DOHH2 (cell line): ENCODE measurements at regions not wholly inside any gene's neighbourhood (a gene's known extent, or its start where the extent isn't known, plus 50 kb on each side); places are given as distances from the start of the nearest gene placed in this dataset.

Experiments
- H3F3A ChIP-seq: fragments of 200-600 bp; sonication (generic), shearing (Covaris generic); 2 replicates; pipeline ENCODE4 v1.6.0; 2016; ENCODE audit warnings: antibody characterized with exemption, mild to moderate bottlenecking; ENCODE audit not compliant: control insufficient read depth, insufficient read depth
- H3K27ac ChIP-seq: fragments of 200-600 bp; sonication (generic); 2 replicates; pipeline ENCODE4 v1.5.1; 2014; ENCODE audit warnings: low read depth, mild to moderate bottlenecking, low read length, moderate library complexity
- H3K27me3 ChIP-seq: fragments of 200-600 bp; sonication (generic); 2 replicates; pipeline ENCODE4 v1.6.1; 2014; ENCODE audit warnings: mild to moderate bottlenecking, low read length, mixed read lengths; ENCODE audit not compliant: control insufficient read depth
- H3K36me3 ChIP-seq: fragments of 200-600 bp; sonication (generic); 2 replicates; pipeline ENCODE4 v1.6.1; 2014; ENCODE audit warnings: mild to moderate bottlenecking, low read length, moderate library complexity, mixed read lengths; ENCODE audit not compliant: control insufficient read depth
- H3K4me1 ChIP-seq: fragments of 200-600 bp; sonication (generic); 2 replicates; pipeline ENCODE4 v1.6.1; 2014; ENCODE audit warnings: mild to moderate bottlenecking, low read length, mixed read lengths; ENCODE audit not compliant: control insufficient read depth
- H3K4me2 ChIP-seq: fragments of 200-600 bp; sonication (generic); 2 replicates; pipeline ENCODE4 v1.6.0; 2014; ENCODE audit warnings: mild to moderate bottlenecking, low read length, moderate library complexity
- H3K4me3 ChIP-seq: fragments of 200-600 bp; sonication (generic); 2 replicates; pipeline ENCODE4 v1.5.1; 2014; ENCODE audit warnings: mild to moderate bottlenecking, low read length, mixed read lengths
- H3K79me2 ChIP-seq: fragments of 200-600 bp; sonication (generic); 2 replicates; pipeline ENCODE4 v1.6.1; 2014; ENCODE audit warnings: mild to moderate bottlenecking, low read length, mixed read lengths; ENCODE audit not compliant: control insufficient read depth
- H3K9me2 ChIP-seq: fragments of 200-600 bp; sonication (generic); replicated peaks from 2 replicates; pipeline ENCODE4 v1.6.1; 2014; ENCODE audit warnings: mild to moderate bottlenecking, low read length, mixed read lengths; ENCODE audit not compliant: control insufficient read depth
- H3K9me3 ChIP-seq: fragments of 200-600 bp; sonication (generic); 2 replicates; pipeline ENCODE4 v1.6.1; 2014; ENCODE audit warnings: antibody characterized with exemption, low read length, mixed read lengths; ENCODE audit not compliant: control insufficient read depth, insufficient read depth
- H4K20me1 ChIP-seq: fragments of 200-600 bp; sonication (generic); 2 replicates; pipeline ENCODE4 v1.6.0; 2014; ENCODE audit warnings: low read depth, mild to moderate bottlenecking, antibody characterized with exemption, low read length, moderate library complexity; ENCODE audit not compliant: control insufficient read depth, insufficient read depth
- CTCF ChIP-seq: fragments of 200-600 bp; sonication (generic); IDR thresholded peaks from one replicate; pipeline ENCODE4 v1.5.1; 2014; ENCODE audit warnings: antibody characterized with exemption, mild to moderate bottlenecking, low read depth, low read length; ENCODE audit not compliant: poor library complexity, severe bottlenecking
- EZH2phosphoT487 ChIP-seq: fragments of 200-600 bp; sonication (generic); IDR thresholded peaks from 2 replicates; pipeline ENCODE4 v1.6.1; 2017; ENCODE audit warnings: borderline replicate concordance, mild to moderate bottlenecking, antibody characterized with exemption, low read length, moderate library complexity, mixed read lengths

DNA sequence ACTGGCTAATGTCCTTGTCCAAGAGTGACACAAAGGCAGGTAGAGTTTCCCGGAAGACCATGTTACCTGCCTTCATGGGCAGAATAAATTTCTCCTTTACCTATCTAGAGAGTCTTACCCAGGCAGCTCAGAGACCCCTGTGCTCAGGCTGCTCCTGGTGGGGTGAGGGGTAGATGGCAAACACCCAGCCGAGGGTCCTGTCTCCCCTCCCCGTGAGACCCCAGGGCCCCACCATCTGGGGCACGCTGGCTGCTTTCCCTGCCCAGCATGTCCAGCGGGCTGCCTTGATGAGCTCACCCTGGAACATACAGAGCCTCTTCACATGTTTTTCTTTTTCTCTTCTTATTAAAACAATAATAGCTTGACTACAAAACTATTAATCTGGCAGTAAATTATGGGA is 116.5 kb downstream of the EDN3 start:
- peaks cover 8% of the 10 kb centered on the region; the same call in 1 of the 2 replicates for H3K27me3 ChIP-seq

DNA sequence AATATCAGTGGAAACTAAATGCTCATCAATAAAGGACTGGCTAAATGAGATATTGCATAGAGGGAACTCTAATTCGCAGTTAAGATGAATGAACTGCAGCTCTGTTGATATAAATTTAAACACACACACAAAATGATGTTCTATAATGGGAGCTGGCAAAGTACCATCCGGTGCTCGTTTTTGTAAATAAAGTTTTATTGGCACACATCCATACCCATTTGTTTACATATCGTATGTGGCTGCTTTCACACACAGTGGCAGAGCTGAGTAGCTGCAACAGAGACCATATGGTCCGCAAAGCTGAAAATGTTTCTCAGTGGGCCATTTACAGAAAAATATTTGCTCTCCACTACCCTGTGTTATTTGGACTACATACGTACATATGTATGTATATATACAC is 120.7 kb downstream of the EDN3 start:
- Histone ChIP-seq H3F3A (no peaks in the 10 kb centered on the region), H3K9me2 (no peaks in the 10 kb centered on the region), H3K4me2 (no peak overlapping the region), H3K4me3 (no peak overlapping the region), H4K20me1 (no peaks in the 10 kb centered on the region), H3K27me3 (no peaks in the 10 kb centered on the region; the same call in 1 of the 2 replicates), H3K79me2 (no peaks in the 10 kb centered on the region), H3K36me3 (no peaks in the 10 kb centered on the region), H3K27ac (no peak overlapping the region), H3K4me1 (no peaks in the 10 kb centered on the region), H3K9me3 (no peaks in the 10 kb centered on the region)
- no peak for TF ChIP-seq EZH2phosphoT487
- no peak for TF ChIP-seq CTCF

More for the DNA sequence above, 116.5 kb downstream of the EDN3 start:
- Histone ChIP-seq H3K4me3 (no peak overlapping the region), H4K20me1 (no peaks in the 10 kb centered on the region), H3K79me2 (no peaks in the 10 kb centered on the region), H3K9me3 (no peaks in the 10 kb centered on the region), H3K36me3 (no peaks in the 10 kb centered on the region), H3K4me2 (no peak overlapping the region), H3K9me2 (no peaks in the 10 kb centered on the region), H3F3A (no peaks in the 10 kb centered on the region), H3K27ac (no peak overlapping the region), H3K4me1 (no peaks in the 10 kb centered on the region)
- TF ChIP-seq EZH2phosphoT487 (no peak), CTCF (no peak)

DNA sequence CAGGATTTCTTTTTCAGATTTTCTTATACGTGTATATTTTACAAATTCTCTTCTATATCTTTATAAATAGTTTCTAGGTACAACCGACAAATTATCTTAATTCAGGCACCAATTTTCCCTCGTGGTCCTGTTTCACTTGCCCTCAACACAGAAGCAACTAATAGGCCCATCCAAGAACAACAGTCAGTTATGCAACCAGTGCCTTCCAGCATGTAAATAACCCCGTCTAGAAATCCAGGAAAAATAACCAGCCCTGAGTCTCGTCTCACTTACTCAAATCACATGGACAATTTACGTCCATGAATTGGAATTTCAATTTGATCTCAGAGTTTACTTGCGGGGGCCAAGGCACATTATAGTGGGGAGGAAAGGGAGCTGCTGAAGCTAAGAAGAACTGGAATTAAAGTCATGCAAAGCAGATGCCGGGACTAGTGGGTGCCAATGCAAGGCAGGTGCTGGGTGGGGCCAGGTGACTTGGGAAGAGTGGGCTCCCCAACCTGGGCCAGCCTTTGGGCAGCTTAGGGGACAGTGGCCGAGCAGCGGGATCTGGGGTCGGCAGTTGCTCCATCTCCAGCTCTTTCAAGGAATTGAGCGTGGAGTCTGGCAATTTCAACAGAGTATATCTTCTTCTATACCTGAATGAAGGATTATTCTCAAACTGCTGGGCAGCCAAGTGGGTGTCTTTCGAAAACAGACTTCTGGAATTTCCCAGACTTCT is 121.7 kb downstream of the EDN3 start:
- TF ChIP-seq EZH2phosphoT487, result no peak
- TF ChIP-seq CTCF, result no peak
- H3K36me3 ChIP-seq, result no peaks in the 10 kb centered on the region
- no peak overlapping the region for H3K27ac ChIP-seq
- H4K20me1 ChIP-seq, result no peaks in the 10 kb centered on the region
- no peaks in the 10 kb centered on the region for H3K9me3 ChIP-seq
- no peaks in the 10 kb centered on the region for H3F3A ChIP-seq
- no peaks in the 10 kb centered on the region for H3K9me2 ChIP-seq
- no peak overlapping the region for H3K4me3 ChIP-seq
- no peaks in the 10 kb centered on the region for H3K79me2 ChIP-seq
- no peaks in the 10 kb centered on the region for H3K4me1 ChIP-seq
- no peak overlapping the region for H3K4me2 ChIP-seq
- no peaks in the 10 kb centered on the region; the same call in 1 of the 2 replicates for H3K27me3 ChIP-seq
